Memory B cell (primary cell): ENCODE measurements at regions not wholly inside any gene's neighbourhood (a gene's known extent, or its start where the extent isn't known, plus 50 kb on each side); places are given as distances from the start of the nearest gene placed in this dataset.
"Not testable (repeated sequence)": the region's sequence is repeated elsewhere in the genome, so short reads cannot be mapped to it uniquely, and the experiment has no call there.

Experiments used
- ATAC-seq: fragments of 150-1000 bp; cut with Tn5 transposase; 2 replicates; pipeline ENCODE4 v1.10.0; 2021; ENCODE audit warnings: low read depth, mild to moderate bottlenecking, moderate library complexity
- DNase-seq, 2 donors: peaks; one replicate each; pipeline ENCODE4 v3.0.0; 2022; ENCODE audit warnings: low spot score in 2 of 2
- H3K27ac Mint-ChIP-seq: one replicate; pipeline ENCODE4 v1.8.0; 2022; ENCODE audit warnings: mild to moderate bottlenecking, moderate library complexity, mixed read lengths
- H3K27me3 Mint-ChIP-seq: one replicate; pipeline ENCODE4 v1.8.0; 2022; ENCODE audit warnings: mixed read lengths
- H3K36me3 Mint-ChIP-seq: one replicate; pipeline ENCODE4 v1.8.0; 2022; ENCODE audit warnings: mild to moderate bottlenecking, mixed read lengths
- H3K4me1 Mint-ChIP-seq: one replicate; pipeline ENCODE4 v1.8.0; 2022; ENCODE audit warnings: mixed read lengths
- H3K4me3 Mint-ChIP-seq: one replicate; pipeline ENCODE4 v1.8.0; 2022; ENCODE audit warnings: mild to moderate bottlenecking, moderate library complexity, mixed read lengths
- H3K9me3 Mint-ChIP-seq: one replicate; pipeline ENCODE4 v1.8.0; 2022; ENCODE audit warnings: mixed read lengths

DNA sequence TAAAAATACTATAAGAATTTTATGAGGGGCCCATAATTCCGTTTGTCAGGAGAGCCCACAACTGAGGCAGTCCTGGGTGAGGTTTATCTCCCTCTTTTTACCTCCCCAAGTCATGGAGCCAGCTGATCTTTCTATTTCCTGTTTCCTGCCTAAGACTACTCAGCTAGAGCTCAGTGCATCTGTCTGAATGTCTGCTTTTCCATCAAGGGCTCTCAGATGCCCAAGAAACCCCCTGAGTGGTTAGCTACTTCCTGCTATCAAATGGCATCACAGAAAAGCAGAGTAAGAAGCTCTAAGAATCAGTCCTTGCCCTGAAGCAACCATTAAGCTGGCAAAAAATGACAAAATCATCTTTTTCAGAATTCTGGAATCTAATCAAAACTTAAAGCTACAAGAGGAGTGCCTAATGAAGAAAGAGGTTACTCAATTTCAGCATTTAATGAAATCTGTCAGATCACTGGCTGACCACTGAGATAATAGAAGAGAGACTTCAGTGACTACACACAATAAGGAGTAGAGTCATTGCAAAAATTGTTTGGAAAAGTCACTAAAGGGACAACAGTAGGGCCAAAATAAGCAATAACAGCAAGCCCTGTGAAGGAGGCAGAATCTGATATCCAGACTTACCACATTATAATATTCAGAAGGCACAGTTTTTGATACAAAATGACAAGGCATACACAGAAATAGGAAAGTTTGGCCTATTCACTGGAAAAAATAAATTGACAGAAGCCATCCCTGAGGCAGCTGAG is 150.1 kb downstream of the CYB561 start:
- Mint-ChIP-seq H3K36me3 (peaks cover 13% of the 10 kb centered on the region), H3K4me1 (no peaks in the 10 kb centered on the region), H3K27me3 (peaks cover 2% of the 10 kb centered on the region), H3K9me3 (peaks cover 10% of the 10 kb centered on the region), H3K4me3 (no peak overlapping the region), H3K27ac (no peak overlapping the region)
- ATAC-seq: no peak
- no peak for DNase-seq

- not testable (repeated sequence) for DNase-seq, H3K27ac Mint-ChIP-seq
- peaks cover 24% of the 10 kb centered on the region for H3K36me3 Mint-ChIP-seq
These were observed 147.2 kb downstream of the CYB561 start for GRCh38 chr17:63298916-63299315.

DNA sequence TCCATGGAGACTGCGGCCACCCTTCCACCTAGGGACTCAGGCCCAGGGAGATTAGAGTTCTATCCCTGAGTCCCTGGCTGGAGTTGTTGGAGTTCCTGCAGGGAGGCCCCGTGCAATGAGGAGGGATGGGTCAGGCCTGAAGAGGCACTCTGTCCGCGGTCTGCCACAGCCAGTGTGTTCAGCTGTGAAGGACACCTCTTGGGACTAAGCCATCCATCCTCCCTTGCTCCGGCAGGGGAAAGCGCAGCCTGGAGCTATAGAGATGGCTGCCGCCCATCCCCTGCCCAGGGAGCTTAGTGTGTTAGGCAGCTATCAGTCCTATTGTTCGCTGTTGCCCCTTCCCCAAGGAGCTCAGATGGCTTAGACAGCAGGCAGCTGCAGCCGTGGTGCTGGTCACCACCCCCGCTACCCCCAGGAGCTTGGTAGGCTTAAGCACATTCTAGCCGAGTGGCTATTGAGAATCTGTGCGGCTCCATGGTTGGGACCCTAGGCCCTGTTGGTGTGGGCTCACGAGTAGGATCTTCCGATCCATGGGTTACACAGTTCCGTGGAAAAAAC is 141.3 kb downstream of the CYB561 start:
- no peak overlapping the region for H3K4me3 Mint-ChIP-seq
- no peak for DNase-seq
- H3K27me3 Mint-ChIP-seq: peaks cover 6% of the 10 kb centered on the region
- no peak for ATAC-seq
- no peaks in the 10 kb centered on the region for H3K4me1 Mint-ChIP-seq
- H3K9me3 Mint-ChIP-seq: peaks cover 11% of the 10 kb centered on the region
- H3K36me3 Mint-ChIP-seq: peaks cover 14% of the 10 kb centered on the region
- H3K27ac Mint-ChIP-seq: no peak overlapping the region

More at GRCh38 chr17:63298916-63299315, 147.2 kb downstream of the CYB561 start:
- ATAC-seq, H3K4me3 Mint-ChIP-seq, H3K4me1 Mint-ChIP-seq, H3K27me3 Mint-ChIP-seq: not testable (repeated sequence)
- H3K9me3 Mint-ChIP-seq: peaks cover 19% of the 10 kb centered on the region

GRCh38 chr17:63305857-63306256 is 140.2 kb downstream of the CYB561 start:
- DNase-seq (no peak), ATAC-seq (no peak)
- Mint-ChIP-seq H3K9me3 (peaks cover 11% of the 10 kb centered on the region), H3K27me3 (peaks cover 6% of the 10 kb centered on the region), H3K4me3 (no peak overlapping the region), H3K36me3 (peaks cover 14% of the 10 kb centered on the region), H3K27ac (no peak overlapping the region), H3K4me1 (no peaks in the 10 kb centered on the region)

DNA sequence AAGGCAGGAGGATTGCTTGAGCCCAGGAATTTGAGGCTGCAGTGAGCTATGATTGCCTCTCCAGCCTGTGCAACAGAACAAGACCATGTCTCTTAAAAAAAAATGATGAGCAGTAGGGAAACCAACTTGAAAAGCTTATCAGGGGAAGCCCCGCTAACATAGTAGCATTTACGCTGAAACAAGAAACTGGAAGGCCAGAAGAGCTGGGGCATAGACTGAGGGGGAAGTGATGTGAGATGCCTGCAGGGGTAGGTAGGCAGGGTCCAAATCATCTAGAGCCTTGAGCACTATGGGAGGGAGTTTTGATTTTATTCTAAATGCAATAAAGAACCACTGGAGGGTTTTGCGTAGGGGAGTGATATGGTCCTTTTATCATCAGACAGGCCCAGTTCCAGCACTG is 139.3 kb downstream of the CYB561 start:
- ATAC-seq (no peak), DNase-seq (no peak)
- peaks cover 8% of the 10 kb centered on the region for H3K27me3 Mint-ChIP-seq
- peaks cover 9% of the 10 kb centered on the region for H3K9me3 Mint-ChIP-seq
- no peaks in the 10 kb centered on the region for H3K4me1 Mint-ChIP-seq
- no peak overlapping the region for H3K4me3 Mint-ChIP-seq
- peaks cover 14% of the 10 kb centered on the region for H3K36me3 Mint-ChIP-seq
- no peak overlapping the region for H3K27ac Mint-ChIP-seq

- Mint-ChIP-seq H3K27ac (no peak overlapping the region), H3K36me3 (peaks cover 9% of the 10 kb centered on the region), H3K9me3 (peaks cover 7% of the 10 kb centered on the region), H3K4me3 (no peak overlapping the region), H3K4me1 (no peaks in the 10 kb centered on the region), H3K27me3 (peaks cover 6% of the 10 kb centered on the region)
- ATAC-seq (no peak), DNase-seq (no peak)
These were observed 137.8 kb downstream of the CYB561 start for GRCh38 chr17:63308272-63308671.

- H3K27me3 Mint-ChIP-seq: peaks cover 4% of the 10 kb centered on the region
These were observed 137.1 kb downstream of the CYB561 start for GRCh38 chr17:63309021-63309420.

DNA sequence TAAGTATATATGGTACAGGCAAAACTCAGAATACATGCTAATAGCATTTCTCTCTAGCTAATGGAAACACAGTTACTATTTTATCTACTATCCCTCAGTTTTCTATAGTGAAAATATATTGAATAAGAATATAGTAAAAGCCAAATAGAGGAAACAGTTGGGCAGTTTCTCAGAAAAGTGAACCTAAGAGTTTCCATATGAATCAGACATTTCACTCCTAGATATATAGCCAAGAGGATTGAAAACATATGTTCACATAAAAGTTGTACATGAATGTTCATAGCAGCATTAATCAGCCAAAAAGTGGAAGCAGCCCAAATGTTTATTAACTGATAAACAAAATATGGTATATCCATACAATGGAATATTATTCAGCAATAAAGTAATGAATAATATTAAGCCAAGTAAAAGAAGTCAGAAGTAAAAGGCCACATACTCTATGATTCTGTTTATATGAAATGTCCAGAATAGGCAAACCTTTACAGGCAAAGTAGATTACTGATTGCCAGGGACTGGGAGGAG is 134.6 kb downstream of the CYB561 start:
- H3K27ac Mint-ChIP-seq: no peak overlapping the region
- DNase-seq: no peak
- ATAC-seq: no peak
- peaks cover 6% of the 10 kb centered on the region for H3K36me3 Mint-ChIP-seq
- peaks cover 2% of the 10 kb centered on the region for H3K9me3 Mint-ChIP-seq
- H3K4me3 Mint-ChIP-seq: no peak overlapping the region
- peaks cover 3% of the 10 kb centered on the region for H3K27me3 Mint-ChIP-seq
- H3K4me1 Mint-ChIP-seq: no peaks in the 10 kb centered on the region

More at GRCh38 chr17:63309021-63309420, 137.1 kb downstream of the CYB561 start:
- Mint-ChIP-seq H3K4me1 (no peaks in the 10 kb centered on the region), H3K27ac (no peak overlapping the region), H3K36me3 (peaks cover 4% of the 10 kb centered on the region), H3K9me3 (peaks cover 4% of the 10 kb centered on the region), H3K4me3 (no peak overlapping the region)
- ATAC-seq (no peak), DNase-seq (no peak)

DNA sequence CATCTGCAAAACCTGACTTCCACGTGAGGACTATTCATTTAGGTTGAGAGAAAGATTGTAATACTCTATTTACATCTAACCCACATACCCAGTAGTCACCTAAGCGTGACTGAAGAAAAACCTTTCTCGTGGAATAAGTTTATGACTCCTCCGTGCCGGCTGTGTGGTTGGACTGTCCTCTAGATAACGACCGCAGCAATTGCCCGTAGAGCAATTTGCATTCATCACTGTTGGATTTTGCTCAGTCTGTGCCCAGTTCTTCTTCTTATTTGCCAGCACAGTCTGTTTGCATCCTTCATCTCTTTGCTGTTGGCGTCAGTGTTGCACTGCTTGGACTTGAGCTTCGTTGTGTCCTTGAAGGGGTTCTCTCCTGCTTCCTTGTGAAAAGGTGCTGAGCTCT is 131.3 kb downstream of the CYB561 start:
- Mint-ChIP-seq H3K36me3 (peaks cover 8% of the 10 kb centered on the region), H3K9me3 (peaks cover 2% of the 10 kb centered on the region), H3K27ac (no peak overlapping the region), H3K4me1 (no peaks in the 10 kb centered on the region), H3K4me3 (no peak overlapping the region), H3K27me3 (peaks cover 3% of the 10 kb centered on the region)
- ATAC-seq: no peak
- no peak for DNase-seq

DNA sequence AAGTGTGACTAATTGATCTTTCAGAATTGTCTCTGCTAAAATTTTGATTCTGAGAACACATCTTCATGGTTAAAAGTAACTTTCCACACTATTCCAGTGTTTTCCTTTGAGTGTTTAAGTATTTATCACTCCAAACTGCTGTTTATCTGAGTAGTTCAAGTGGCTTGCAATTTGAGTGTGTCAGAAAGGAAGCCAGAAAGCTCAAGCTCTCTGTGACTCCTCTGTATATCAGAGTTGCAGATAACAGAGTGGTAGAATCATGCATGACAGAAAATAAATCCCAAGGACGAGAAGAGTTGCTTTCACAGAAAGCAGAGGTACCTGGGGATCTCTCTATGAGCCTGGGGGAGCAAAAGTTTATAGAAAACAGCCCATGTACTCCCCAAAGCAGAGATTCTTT is 130.0 kb downstream of the CYB561 start:
- ATAC-seq (no peak), DNase-seq (no peak)
- Mint-ChIP-seq H3K36me3 (peaks cover 10% of the 10 kb centered on the region), H3K4me1 (no peaks in the 10 kb centered on the region), H3K9me3 (peaks cover 2% of the 10 kb centered on the region), H3K4me3 (no peak overlapping the region), H3K27ac (no peak overlapping the region), H3K27me3 (peaks cover 3% of the 10 kb centered on the region)

DNA sequence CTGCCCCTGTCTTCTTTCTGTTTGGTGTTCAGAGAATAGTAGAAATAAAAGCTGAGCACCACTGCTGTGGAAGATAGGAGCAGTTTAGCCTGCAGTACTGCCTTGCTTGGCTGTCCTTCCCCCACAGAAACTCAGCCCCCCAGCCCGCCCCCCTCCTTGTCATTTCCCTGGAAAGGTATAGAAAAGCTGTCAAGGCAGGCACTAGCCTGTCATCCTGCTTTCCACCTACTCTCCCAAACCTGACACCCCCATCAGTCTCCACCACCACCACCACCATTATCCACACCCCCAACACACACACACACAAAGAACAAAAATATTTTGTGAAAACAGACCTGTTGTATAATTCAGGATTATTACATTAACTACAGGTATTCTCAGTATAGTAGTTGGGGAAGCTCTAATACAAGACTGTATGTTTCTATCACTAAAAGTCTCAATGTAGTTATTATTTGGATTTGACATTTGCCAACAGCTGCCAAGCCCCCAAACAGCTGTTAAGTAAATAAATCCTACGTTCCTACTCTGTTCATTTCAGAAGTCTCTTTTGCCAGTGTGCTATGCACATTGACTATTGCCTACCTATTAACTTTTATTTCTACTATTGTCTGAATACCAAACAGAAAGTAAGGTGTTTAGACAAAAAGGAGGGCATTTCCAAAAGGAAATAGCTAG is 128.8 kb downstream of the CYB561 start:
- Mint-ChIP-seq H3K9me3 (no peaks in the 10 kb centered on the region), H3K27me3 (peaks cover 2% of the 10 kb centered on the region), H3K4me3 (no peak overlapping the region), H3K27ac (no peak overlapping the region), H3K36me3 (peaks cover 13% of the 10 kb centered on the region), H3K4me1 (no peaks in the 10 kb centered on the region)
- ATAC-seq: no peak
- DNase-seq: no peak

DNA sequence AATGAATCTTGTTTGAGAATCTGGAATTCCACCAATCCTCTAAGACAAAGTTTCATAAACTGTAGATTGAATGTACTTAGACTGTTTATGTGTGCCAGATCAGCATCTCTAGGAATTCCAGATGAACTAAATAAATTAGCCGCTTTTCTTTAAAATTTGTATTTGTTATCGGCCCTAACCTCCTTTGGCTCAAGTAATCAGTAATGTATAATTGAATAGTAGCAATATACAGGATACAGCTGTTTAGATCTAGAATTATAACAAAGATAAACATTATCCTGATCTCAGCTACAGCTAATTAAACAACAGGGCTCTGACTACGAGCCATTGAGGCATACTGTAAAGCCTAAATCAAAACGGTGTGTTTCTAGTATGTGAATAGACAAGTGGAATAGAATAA is 120.3 kb downstream of the CYB561 start:
- H3K27ac Mint-ChIP-seq: no peak overlapping the region
- ATAC-seq (no peak), DNase-seq (no peak)
- peaks cover 12% of the 10 kb centered on the region for H3K36me3 Mint-ChIP-seq
- no peaks in the 10 kb centered on the region for H3K9me3 Mint-ChIP-seq
- no peak overlapping the region for H3K4me3 Mint-ChIP-seq
- H3K4me1 Mint-ChIP-seq: no peaks in the 10 kb centered on the region
- no peaks in the 10 kb centered on the region for H3K27me3 Mint-ChIP-seq

- H3K36me3 Mint-ChIP-seq: peaks cover 3% of the 10 kb centered on the region
- no peak overlapping the region for H3K27ac Mint-ChIP-seq
- H3K9me3 Mint-ChIP-seq: no peaks in the 10 kb centered on the region
- no peaks in the 10 kb centered on the region for H3K4me1 Mint-ChIP-seq
- ATAC-seq (no peak), DNase-seq (no peak)
- no peaks in the 10 kb centered on the region for H3K27me3 Mint-ChIP-seq
- no peak overlapping the region for H3K4me3 Mint-ChIP-seq
These were observed 116.2 kb downstream of the CYB561 start for GRCh38 chr17:63329876-63330275.

DNA sequence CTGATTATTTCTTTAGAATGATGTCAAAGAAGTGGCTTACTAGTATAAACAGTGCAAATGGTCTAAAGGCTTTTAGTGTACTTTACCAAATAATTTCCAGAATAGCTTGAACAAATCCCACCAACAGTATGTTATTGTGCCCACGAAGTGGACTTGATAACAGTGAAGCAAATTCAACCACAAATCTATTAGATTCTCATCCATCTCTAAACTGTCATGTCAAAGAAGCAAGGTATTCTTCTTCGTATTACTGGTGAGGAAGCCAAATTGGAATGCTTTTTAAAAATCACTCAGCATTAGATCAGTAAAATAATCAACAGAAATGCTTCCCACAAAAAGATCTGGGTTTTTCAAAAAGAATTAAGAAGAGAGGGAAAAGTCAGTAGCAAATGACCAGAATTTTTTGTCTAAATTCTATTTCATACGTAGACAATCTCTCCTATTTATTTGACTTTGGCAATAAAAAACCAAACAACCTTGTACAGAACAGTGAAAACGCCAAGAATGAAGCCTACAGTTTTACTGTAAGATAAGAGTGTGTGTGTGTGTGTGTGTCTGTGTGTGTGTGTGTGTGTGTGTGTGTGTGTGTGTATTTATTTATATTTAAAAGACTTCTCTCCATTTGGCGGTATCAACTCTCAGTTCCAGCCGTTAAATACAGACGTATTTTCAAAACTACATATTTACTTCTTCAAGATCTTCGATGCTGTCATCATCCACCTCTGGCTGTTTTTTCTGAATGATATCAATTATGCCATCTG is 114.6 kb downstream of the CYB561 start:
- no peaks in the 10 kb centered on the region for H3K4me1 Mint-ChIP-seq

More for the DNA sequence above, 114.6 kb downstream of the CYB561 start:
- DNase-seq (no peak), ATAC-seq (no peak)
- Mint-ChIP-seq H3K27me3 (no peaks in the 10 kb centered on the region), H3K9me3 (no peaks in the 10 kb centered on the region), H3K4me3 (no peak overlapping the region), H3K36me3 (no peaks in the 10 kb centered on the region), H3K27ac (no peak overlapping the region)
